Esophagus squamous epithelium (tissue), 5 donors: ENCODE measurements at regions not wholly inside any gene's neighbourhood (a gene's known extent, or its start where the extent isn't known, plus 50 kb on each side); places are given as distances from the start of the nearest gene placed in this dataset.

Source experiments
- DNase-seq: peaks from one replicate; lab custom pipeline; 2025; lab: John Stamatoyannopoulos, UW
- H3K27ac ChIP-seq, 4 donors: fragments of 200-600 bp; sonication (generic); one replicate each; pipeline ENCODE4 v1.5.1; 2016 to 2019; ENCODE audit warnings: mild to moderate bottlenecking in 1 of 4
- H3K27me3 ChIP-seq, 4 donors: fragments of 200-600 bp; sonication (generic); 1 replicate in 3 of 4; 2 replicates in 1 of 4; pipeline versions ENCODE4 v1.5.1 to v1.6.0; 2017 to 2021; ENCODE audit warnings: antibody characterized with exemption in 1 of 4
- H3K36me3 ChIP-seq, 3 donors: fragments of 200-600 bp; sonication (generic); one replicate each; pipeline ENCODE4 v1.5.1; 2016 to 2019
- H3K4me1 ChIP-seq, 3 donors: fragments of 200-600 bp; sonication (generic); one replicate each; pipeline ENCODE4 v1.5.1; 2017 to 2019
- H3K4me3 ChIP-seq, 4 donors: fragments of 200-600 bp; sonication (generic); 1 replicate in 3 of 4; 2 replicates in 1 of 4; pipeline ENCODE4 v1.5.1; 2016 to 2019; ENCODE audit warnings: mild to moderate bottlenecking in 2 of 4, moderate library complexity in 1 of 4
- H3K9me3 ChIP-seq, 3 donors: fragments of 200-600 bp; sonication (generic); one replicate each; pipeline ENCODE4 v1.5.1; 2016 to 2019
- POLR2A ChIP-seq, 4 donors: fragments of 450-650 bp; IDR thresholded peaks; one replicate each; pipeline ENCODE4 v1.6.1; 2017; ENCODE audit warnings: antibody characterized with exemption in 4 of 4, mild to moderate bottlenecking in 4 of 4, moderate library complexity in 3 of 4
- WGBS, 2 donors: methylation state at CpG; one replicate each; pipeline ENCODE4 v1.1.5; 2018; 5-methylcytosine and 5-hydroxymethylcytosine counted together
- intact Hi-C: fragments of 100-400 bp; cut with DNase I; formaldehyde crosslinking; loops from one replicate; pipeline ENCODE4 v1.15.0; 2022
- TF ChIP-seq, protein P1 (sequence below), 6 experiments: fragments of 450-650 bp in 4 of 6; fragments of 200-600 bp in 2 of 6; sonication (generic) in 2 of 6; IDR thresholded peaks; one replicate each; pipeline ENCODE4 v1.5.1; 2016 to 2019; ENCODE audit warnings: antibody characterized with exemption in 6 of 6, mild to moderate bottlenecking in 4 of 6, moderate library complexity in 4 of 6
- donor health status: DM: yes; HTN: yes; CAD: no.

DNA sequence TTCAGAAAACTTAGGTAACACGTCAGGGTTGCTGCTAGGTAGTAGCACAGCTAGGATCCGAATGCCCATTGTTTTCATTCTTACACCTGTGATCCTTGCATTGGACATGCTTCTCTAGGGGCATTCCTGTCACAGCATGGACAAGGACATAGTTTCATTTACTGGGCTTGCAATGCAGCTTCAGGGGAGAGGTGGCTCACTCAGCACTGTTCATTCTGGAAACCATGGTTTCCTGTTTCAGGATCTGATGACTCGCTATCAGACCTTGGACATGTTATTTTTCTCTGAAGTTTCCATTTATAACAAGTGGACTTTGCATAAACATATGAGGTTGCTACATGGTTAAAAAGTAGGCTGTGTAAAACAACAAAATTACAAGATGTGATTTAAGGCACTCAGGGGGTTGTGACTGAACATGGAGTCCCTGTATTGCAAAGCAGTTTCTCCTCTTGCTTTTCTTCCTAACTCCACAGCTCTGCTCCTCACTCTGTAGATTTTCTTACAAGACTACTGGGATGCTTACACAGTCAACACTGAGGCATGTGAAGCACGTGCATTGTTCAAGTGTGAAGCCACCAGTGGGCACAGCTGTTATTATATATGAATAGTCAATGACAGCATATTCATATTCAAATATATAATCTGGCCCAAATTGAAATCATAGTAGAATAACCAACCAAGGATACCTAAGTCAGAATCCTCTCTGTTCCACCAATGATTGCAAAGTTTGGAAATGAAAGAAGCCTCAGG is 66.1 kb upstream of the STK32A start:
- TF ChIP-seq POLR2A (IDR thresholded peaks at IDR 0.05): no peak
- TF ChIP-seq, protein P1, sequence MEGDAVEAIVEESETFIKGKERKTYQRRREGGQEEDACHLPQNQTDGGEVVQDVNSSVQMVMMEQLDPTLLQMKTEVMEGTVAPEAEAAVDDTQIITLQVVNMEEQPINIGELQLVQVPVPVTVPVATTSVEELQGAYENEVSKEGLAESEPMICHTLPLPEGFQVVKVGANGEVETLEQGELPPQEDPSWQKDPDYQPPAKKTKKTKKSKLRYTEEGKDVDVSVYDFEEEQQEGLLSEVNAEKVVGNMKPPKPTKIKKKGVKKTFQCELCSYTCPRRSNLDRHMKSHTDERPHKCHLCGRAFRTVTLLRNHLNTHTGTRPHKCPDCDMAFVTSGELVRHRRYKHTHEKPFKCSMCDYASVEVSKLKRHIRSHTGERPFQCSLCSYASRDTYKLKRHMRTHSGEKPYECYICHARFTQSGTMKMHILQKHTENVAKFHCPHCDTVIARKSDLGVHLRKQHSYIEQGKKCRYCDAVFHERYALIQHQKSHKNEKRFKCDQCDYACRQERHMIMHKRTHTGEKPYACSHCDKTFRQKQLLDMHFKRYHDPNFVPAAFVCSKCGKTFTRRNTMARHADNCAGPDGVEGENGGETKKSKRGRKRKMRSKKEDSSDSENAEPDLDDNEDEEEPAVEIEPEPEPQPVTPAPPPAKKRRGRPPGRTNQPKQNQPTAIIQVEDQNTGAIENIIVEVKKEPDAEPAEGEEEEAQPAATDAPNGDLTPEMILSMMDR (IDR thresholded peaks at IDR 0.05): no peak
- DNase-seq: no peak
- Histone ChIP-seq H3K27me3 (no peaks in the 10 kb centered on the region), H3K4me1 (no peaks in the 10 kb centered on the region), H3K27ac (no peak overlapping the region), H3K36me3 (no peaks in the 10 kb centered on the region), H3K9me3 (no peaks in the 10 kb centered on the region), H3K4me3 (no peak overlapping the region)
- 55 to 56% methylated on average over 4 of the region's 4 CpGs for WGBS, 2 donors
- intact Hi-C loops: no loop called here

DNA sequence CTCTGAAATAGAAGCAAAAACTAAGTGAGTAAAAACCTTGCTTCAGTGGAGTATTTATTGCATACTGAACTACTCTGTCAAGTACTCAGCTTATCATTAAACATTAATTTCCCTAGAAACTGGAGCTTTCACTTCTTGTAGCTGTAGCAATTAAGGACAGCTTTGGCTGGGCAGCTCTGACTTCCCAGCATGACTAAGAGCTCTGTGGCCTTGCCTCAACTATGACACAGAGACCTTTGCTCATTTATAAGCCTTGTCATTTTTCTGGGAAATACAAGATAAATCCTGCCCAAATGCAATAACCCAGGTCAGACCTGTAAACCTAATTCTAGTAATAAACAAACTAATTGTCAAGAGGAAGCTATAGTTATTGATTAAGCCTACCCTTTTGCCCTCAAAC is 65.4 kb upstream of the STK32A start:
- intact Hi-C loops: no loop called here
- Histone ChIP-seq H3K27me3 (peaks cover 0 to under 1% (median 0%) of the 10 kb centered on the region in 4 donors), H3K36me3 (no peaks in the 10 kb centered on the region), H3K9me3 (no peaks in the 10 kb centered on the region), H3K4me3 (no peak overlapping the region), H3K4me1 (no peaks in the 10 kb centered on the region), H3K27ac (no peak overlapping the region)
- no peak for TF ChIP-seq POLR2A (IDR thresholded peaks at IDR 0.05)
- TF ChIP-seq, protein P1 (IDR thresholded peaks at IDR 0.05): no peak
- DNase-seq: no peak

DNA sequence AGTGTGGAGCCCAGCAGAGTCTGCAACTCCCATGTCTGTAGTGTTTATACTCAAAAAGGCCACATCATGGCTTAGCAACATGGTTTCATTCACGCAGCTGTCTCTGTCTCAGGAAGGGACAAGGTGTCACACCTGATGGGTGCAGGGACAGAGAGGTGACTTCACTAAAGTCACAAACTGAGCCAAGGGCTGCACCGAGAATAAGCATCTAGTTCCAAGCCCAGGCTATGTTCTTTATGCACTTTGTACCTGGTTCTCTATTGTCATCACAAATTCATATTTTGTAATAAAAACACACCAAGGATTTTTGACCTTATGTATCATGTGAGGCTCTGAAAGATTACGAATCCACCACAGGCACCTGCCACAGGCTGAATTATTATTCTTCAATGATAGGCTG is 64.9 kb upstream of the STK32A start:
- H3K4me3 ChIP-seq: no peak overlapping the region
- H3K27ac ChIP-seq: no peak overlapping the region
- no peak for DNase-seq
- no peaks in the 10 kb centered on the region for H3K36me3 ChIP-seq
- TF ChIP-seq POLR2A (IDR thresholded peaks at IDR 0.05): no peak
- TF ChIP-seq, protein P1 (IDR thresholded peaks at IDR 0.05): no peak
- WGBS, 2 donors: 65 to 70% methylated on average over 3 of the region's 3 CpGs
- intact Hi-C loops: no loop called here
- H3K27me3 ChIP-seq: peaks cover 0 to 6% (median 0%) of the 10 kb centered on the region in 4 donors
- no peaks in the 10 kb centered on the region for H3K4me1 ChIP-seq
- H3K9me3 ChIP-seq: no peaks in the 10 kb centered on the region

DNA sequence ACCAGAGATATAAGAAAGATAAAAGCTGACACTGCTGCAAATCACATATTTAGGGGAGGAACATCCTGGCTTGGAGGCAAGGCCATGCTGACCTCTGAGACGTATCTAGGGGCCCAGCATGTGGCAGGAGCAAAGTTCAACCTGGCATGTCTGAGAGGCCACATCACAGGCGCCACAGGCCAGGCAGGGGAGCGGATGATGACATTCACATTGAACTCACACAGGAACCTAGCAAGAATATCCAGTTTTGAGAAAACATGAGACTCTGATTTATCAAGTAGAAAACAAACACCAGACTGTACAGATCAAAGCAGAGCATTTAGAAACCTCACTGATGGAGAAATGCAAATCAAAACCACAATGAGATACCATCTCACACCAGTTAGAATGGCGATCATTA is 64.2 kb upstream of the STK32A start:
- WGBS, 2 donors: 22 to 56% methylated on average over 3 to 4 of the region's 4 CpGs
- DNase-seq: no peak
- H3K27me3 ChIP-seq: peaks cover 0 to 6% (median 0%) of the 10 kb centered on the region in 4 donors
- H3K27ac ChIP-seq: no peak overlapping the region
- no peaks in the 10 kb centered on the region for H3K9me3 ChIP-seq
- H3K4me3 ChIP-seq: no peak overlapping the region
- H3K36me3 ChIP-seq: no peaks in the 10 kb centered on the region
- TF ChIP-seq, protein P1 (IDR thresholded peaks at IDR 0.05): no peak
- no peak for TF ChIP-seq POLR2A (IDR thresholded peaks at IDR 0.05)
- no peaks in the 10 kb centered on the region for H3K4me1 ChIP-seq
- intact Hi-C loops: no loop called here

DNA sequence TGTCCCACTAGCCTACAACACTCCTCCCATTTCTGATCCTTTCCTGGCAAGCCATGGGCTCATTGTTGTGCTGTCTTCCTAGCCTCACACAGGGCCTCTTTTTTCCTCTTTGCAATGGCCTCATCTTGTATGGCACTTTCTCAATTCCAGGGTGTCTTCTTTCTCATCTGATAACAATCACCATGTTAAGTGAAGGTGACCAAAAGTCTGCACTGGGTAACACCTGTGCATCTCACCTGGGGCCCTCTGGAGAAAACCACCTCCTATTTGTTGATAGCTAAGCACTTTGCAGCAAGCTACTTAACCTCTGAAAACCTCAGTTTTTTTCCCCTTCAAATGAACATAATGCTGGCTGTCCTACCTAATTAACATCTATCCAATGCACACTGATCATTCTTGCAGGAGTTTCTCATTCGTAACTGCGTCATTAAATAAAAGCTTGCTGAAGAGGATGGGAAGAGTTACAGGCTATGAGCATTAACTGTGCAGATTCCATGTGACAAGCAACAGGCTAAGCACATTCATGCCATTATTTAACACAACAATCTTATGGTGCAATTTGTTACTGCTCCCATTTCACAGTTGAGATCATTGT is 60.1 kb upstream of the STK32A start:
- peaks cover 0 to 6% (median 0%) of the 10 kb centered on the region in 4 donors for H3K27me3 ChIP-seq
- no peaks in the 10 kb centered on the region for H3K4me1 ChIP-seq
- intact Hi-C loops: no loop called here
- no peak for DNase-seq
- H3K9me3 ChIP-seq: no peaks in the 10 kb centered on the region
- no peaks in the 10 kb centered on the region for H3K36me3 ChIP-seq
- TF ChIP-seq POLR2A (IDR thresholded peaks at IDR 0.05): no peak
- TF ChIP-seq, protein P1 (IDR thresholded peaks at IDR 0.05): no peak
- WGBS, 2 donors: 61 to 69% methylated on average over 2 of the region's 2 CpGs
- no peak overlapping the region for H3K27ac ChIP-seq
- H3K4me3 ChIP-seq: no peak overlapping the region
